H1 (cell line): ENCODE measurements at regions not wholly inside any gene's neighbourhood (a gene's known extent, or its start where the extent isn't known, plus 50 kb on each side); places are given as distances from the start of the nearest gene placed in this dataset.

ENCODE experiments used
- CTCF ChIA-PET: fragments of 300-600 bp; sonication (Branson Sonifier 250); formaldehyde crosslinking; loops from one replicate; lab custom pipeline; 2021; ENCODE audit not compliant: partially characterized antibody; lab: Charles Lee
- POLR2A ChIA-PET: fragments of 300-600 bp; sonication (Branson Sonifier 250); formaldehyde crosslinking; loops from one replicate; lab custom pipeline; 2021; ENCODE audit warnings: inconsistent platforms; ENCODE audit not compliant: partially characterized antibody; lab: Charles Lee
- DNase-seq, 2 experiments: peaks; one replicate each; pipeline versions ENCODE4 v3.0.0 to v3.0.0-alpha.2; 2010 to 2022; ENCODE audit warnings: low spot score in 2 of 2, low read depth in 1 of 2, mixed read lengths in 1 of 2
- FAIRE-seq: peaks from 2 replicates; lab custom pipeline; 2011; peaks lifted over from hg19 to GRCh38; lab: Jason Lieb, UNC
- H2AFZ ChIP-seq: 2 replicates; pipeline ENCODE4 v1.8.1; 2012; ENCODE audit warnings: low read length, inconsistent platforms
- H2AK5ac ChIP-seq: 2 replicates; pipeline ENCODE4 v1.6.1; 2013; ENCODE audit warnings: low read depth, low read length
- H2BK120ac ChIP-seq: replicated peaks from 2 replicates; pipeline ENCODE3; 2013; ENCODE audit warnings: low read depth, low read length, inconsistent platforms
- H2BK12ac ChIP-seq: 2 replicates; pipeline ENCODE4 v1.6.1; 2013; ENCODE audit warnings: low read depth, low read length
- H2BK15ac ChIP-seq: 2 replicates; pipeline ENCODE4 v1.6.1; 2013; ENCODE audit warnings: low read length
- H2BK20ac ChIP-seq: 2 replicates; pipeline ENCODE4 v1.6.1; 2013; ENCODE audit warnings: low read length
- H2BK5ac ChIP-seq: 2 replicates; pipeline ENCODE4 v1.6.1; 2013; ENCODE audit warnings: low read depth, low read length
- H3K14ac ChIP-seq: 2 replicates; pipeline ENCODE4 v1.6.1; 2013; ENCODE audit warnings: inconsistent platforms; ENCODE audit not compliant: insufficient read length
- H3K18ac ChIP-seq: 2 replicates; pipeline ENCODE4 v1.6.1; 2013; ENCODE audit warnings: low read length; ENCODE audit errors: extremely low read depth
- H3K23ac ChIP-seq: 2 replicates; pipeline ENCODE4 v1.6.1; 2013; ENCODE audit warnings: inconsistent platforms; ENCODE audit not compliant: insufficient read length
- H3K23me2 ChIP-seq: 2 replicates; pipeline ENCODE4 v1.6.1; 2013; ENCODE audit warnings: low read depth, low read length
- H3K27ac ChIP-seq: 2 replicates; pipeline ENCODE4 v1.6.1; 2011; ENCODE audit warnings: low read depth, low read length, inconsistent platforms
- H3K27me3 ChIP-seq, 4 experiments: replicated peaks in 1 of 4; 1 replicate in 1 of 4; 2 replicates in 3 of 4; pipeline versions ENCODE4 v1.6.1 to v1.8.1; 2011 to 2013; ENCODE audit warnings: low read length in 3 of 4, mild to moderate bottlenecking in 3 of 4, inconsistent platforms in 2 of 4, mixed read lengths in 2 of 4, moderate library complexity in 1 of 4; ENCODE audit not compliant: control insufficient read depth in 3 of 4, insufficient read depth in 3 of 4; ENCODE audit errors: extremely low read depth in 1 of 4
- H3K36me3 ChIP-seq, 4 experiments: 2 replicates each; pipeline versions ENCODE4 v1.6.1 to v1.8.1; 2011 to 2013; ENCODE audit warnings: mild to moderate bottlenecking in 4 of 4, low read length in 3 of 4, moderate library complexity in 2 of 4, control low read depth in 1 of 4, inconsistent platforms in 1 of 4; ENCODE audit not compliant: insufficient read depth in 4 of 4, control insufficient read depth in 2 of 4
- H3K4ac ChIP-seq: replicated peaks from 2 replicates; pipeline ENCODE3; 2013; ENCODE audit warnings: low read length, low read depth, mixed read lengths, inconsistent platforms; ENCODE audit not compliant: insufficient read length
- H3K4me1 ChIP-seq, 4 experiments: replicated peaks in 1 of 4; 1 replicate in 1 of 4; 2 replicates in 3 of 4; pipeline versions ENCODE4 v1.6.1 to v1.8.1; 2011 to 2013; ENCODE audit warnings: low read length in 3 of 4, inconsistent platforms in 2 of 4, mixed read lengths in 1 of 4; ENCODE audit not compliant: insufficient read depth in 4 of 4, control insufficient read depth in 3 of 4
- H3K4me2 ChIP-seq, 2 experiments: 2 replicates each; pipeline versions ENCODE4 v1.6.1 to v1.8.1; 2011 to 2013; ENCODE audit warnings: low read depth in 2 of 2, low read length in 2 of 2, control low read depth in 1 of 2, inconsistent platforms in 1 of 2, mild to moderate bottlenecking in 1 of 2; ENCODE audit not compliant: insufficient read depth in 1 of 2
- H3K4me3 ChIP-seq, 4 experiments: fragments of 200-600, 300-600 bp in 1 of 4; sonication (generic), shearing (Covaris generic), sonication (Bioruptor Twin) in 1 of 4; 2 replicates each; pipeline versions ENCODE4 v1.5.1 to v1.8.1; 2011 to 2016; ENCODE audit warnings: low read length in 4 of 4, low read depth in 3 of 4, control low read depth in 2 of 4, inconsistent platforms in 2 of 4, mild to moderate bottlenecking in 2 of 4, mixed read lengths in 1 of 4, moderate library complexity in 1 of 4; ENCODE audit not compliant: insufficient read depth in 2 of 4; ENCODE audit errors: extremely low read depth in 1 of 4
- H3K56ac ChIP-seq: replicated peaks from 2 replicates; pipeline ENCODE3; 2013; ENCODE audit warnings: low read depth, mild to moderate bottlenecking, mixed read lengths, low read length, inconsistent platforms; ENCODE audit not compliant: insufficient read length
- H3K79me1 ChIP-seq: 2 replicates; pipeline ENCODE4 v1.6.1; 2013; ENCODE audit warnings: low read depth, low read length, control low read depth
- H3K79me2 ChIP-seq, 2 experiments: 2 replicates each; pipeline versions ENCODE4 v1.6.1 to v1.8.1; 2012 to 2013; ENCODE audit warnings: low read length in 2 of 2, mild to moderate bottlenecking in 2 of 2, inconsistent platforms in 1 of 2; ENCODE audit not compliant: insufficient read depth in 2 of 2, control insufficient read depth in 1 of 2
- H3K9ac ChIP-seq, 4 experiments: replicated peaks in 1 of 4; 1 replicate in 1 of 4; 2 replicates in 3 of 4; pipeline versions ENCODE4 v1.6.1 to v1.8.1; 2011 to 2013; ENCODE audit warnings: low read depth in 3 of 4, low read length in 3 of 4, control low read depth in 2 of 4, mild to moderate bottlenecking in 2 of 4, moderate library complexity in 2 of 4, inconsistent platforms in 1 of 4; ENCODE audit errors: extremely low read depth in 1 of 4
- H3K9me3 ChIP-seq, 2 experiments: 2 replicates each; pipeline versions ENCODE4 v1.6.1 to v1.8.1; 2012 to 2013; ENCODE audit warnings: mild to moderate bottlenecking in 2 of 2, moderate library complexity in 2 of 2, control low read depth in 1 of 2, inconsistent platforms in 1 of 2, low read depth in 1 of 2, low read length in 1 of 2, mixed read lengths in 1 of 2; ENCODE audit not compliant: insufficient read depth in 2 of 2
- H4K20me1 ChIP-seq, 2 experiments: replicated peaks in 1 of 2; 2 replicates each; pipeline versions ENCODE3 to v1.8.1; 2011 to 2013; ENCODE audit warnings: inconsistent platforms in 2 of 2, low read length in 2 of 2, mild to moderate bottlenecking in 1 of 2; ENCODE audit not compliant: insufficient read depth in 2 of 2, control insufficient read depth in 1 of 2
- H4K5ac ChIP-seq: 2 replicates; pipeline ENCODE4 v1.6.1; 2013; ENCODE audit warnings: low read length, low read depth, mixed read lengths, inconsistent platforms; ENCODE audit not compliant: insufficient read length
- H4K8ac ChIP-seq: 2 replicates; pipeline ENCODE4 v1.8.0; 2013; ENCODE audit warnings: mild to moderate bottlenecking, moderate library complexity, low read length, inconsistent platforms; ENCODE audit not compliant: insufficient read depth; ENCODE audit errors: extremely low read depth
- H4K91ac ChIP-seq: replicated peaks from 2 replicates; pipeline ENCODE3; 2013; ENCODE audit warnings: low read length, mixed read lengths, inconsistent platforms; ENCODE audit not compliant: insufficient read length
- BACH1 ChIP-seq: IDR thresholded peaks from 2 replicates; pipeline ENCODE4 v1.6.1; 2012; ENCODE audit warnings: low read length, improper control_type of control experiment
- BCL11A ChIP-seq, 2 experiments: IDR thresholded peaks; one replicate each; pipeline ENCODE4 v1.6.1; 2011; ENCODE audit warnings: low read depth in 2 of 2, low read length in 2 of 2, mild to moderate bottlenecking in 2 of 2
- FOSL1 ChIP-seq: IDR thresholded peaks from 2 replicates; pipeline ENCODE4 v1.6.1; 2011; ENCODE audit warnings: mild to moderate bottlenecking, low read depth, low read length, moderate library complexity; ENCODE audit not compliant: insufficient read depth
- SIRT6 ChIP-seq: IDR thresholded peaks from one replicate; pipeline ENCODE4 v1.7.1; 2012; ENCODE audit warnings: low read length, inconsistent platforms
- TAF1 ChIP-seq: IDR thresholded peaks from 2 replicates; pipeline ENCODE4 v1.6.1; 2011; ENCODE audit warnings: mild to moderate bottlenecking, low read depth, low read length
- WGBS, 2 experiments: shearing (Covaris generic) in 1 of 2; methylation state at CpG; one replicate each; pipeline versions ENCODE4 v1.1.6 to v1.1.7; 2013 to 2015; ENCODE audit warnings: low lambda C conversion rate in 2 of 2, mixed read lengths in 2 of 2, inconsistent platforms in 1 of 2, low coverage in 1 of 2, missing lambda C conversion rate in 1 of 2; ENCODE audit not compliant: insufficient replicate concordance in 2 of 2, insufficient coverage in 1 of 2, insufficient read length in 1 of 2; ENCODE audit errors: extremely low coverage in 1 of 2, missing lambda C conversion rate in 1 of 2; 5-methylcytosine and 5-hydroxymethylcytosine counted together

GRCh38 chr11:91188484-91188883 is 965.6 kb upstream of the CHORDC1 start:
- TF ChIP-seq BCL11A (IDR thresholded peaks at IDR 0.05; ENCODE audit: low read depth in 2 of 2, low read length in 2 of 2) (no peak), BACH1 (no peak), FOSL1 (no peak), SIRT6 (no peak), TAF1 (no peak)
- POLR2A ChIA-PET: no interaction called here
- H3K4me1 ChIP-seq: no peaks in the 10 kb centered on the region
- H3K4me2 ChIP-seq: no peak overlapping the region
- WGBS, 2 experiments: 93% methylated on average over 6 of the region's 6 CpGs; no CpG with 5 or more reads in 1 of the 2 experiments
- no peak overlapping the region for H3K4ac ChIP-seq
- H4K5ac ChIP-seq: no peak overlapping the region
- no peak overlapping the region for H2BK120ac ChIP-seq
- H2BK15ac ChIP-seq: no peak overlapping the region
- H3K36me3 ChIP-seq: no peaks in the 10 kb centered on the region
- no peak overlapping the region for H4K8ac ChIP-seq
- H3K4me3 ChIP-seq: no peak overlapping the region
- H3K23ac ChIP-seq: no peak overlapping the region
- FAIRE-seq: no peak
- CTCF ChIA-PET: no interaction called here
- no peaks in the 10 kb centered on the region for H3K23me2 ChIP-seq
- H3K79me1 ChIP-seq: no peaks in the 10 kb centered on the region
- H2AFZ ChIP-seq: no peak overlapping the region
- no peak overlapping the region for H2BK12ac ChIP-seq
- H3K27ac ChIP-seq: no peak overlapping the region
- H3K9me3 ChIP-seq: no peaks in the 10 kb centered on the region
- no peak overlapping the region for H3K18ac ChIP-seq
- no peak overlapping the region for H2BK20ac ChIP-seq
- no peaks in the 10 kb centered on the region for H3K27me3 ChIP-seq
- no peak overlapping the region for H3K56ac ChIP-seq
- H2BK5ac ChIP-seq: no peak overlapping the region
- H3K14ac ChIP-seq: no peak overlapping the region
- no peak for DNase-seq
- H4K91ac ChIP-seq: no peak overlapping the region
- H3K9ac ChIP-seq: no peak overlapping the region
- H3K79me2 ChIP-seq: no peaks in the 10 kb centered on the region
- H4K20me1 ChIP-seq: no peaks in the 10 kb centered on the region
- H2AK5ac ChIP-seq: no peak overlapping the region
